ENCODE measurements at regions not wholly inside any gene's neighbourhood (a gene's known extent, or its start where the extent isn't known, plus 50 kb on each side); places are given as distances from the start of the nearest gene placed in this dataset.

- H3F3A ChIP-seq (ENCODE audit: insufficient read depth, low read length): no peaks in the 10 kb centered on the region
- no peaks in the 10 kb centered on the region for H3K9me2 ChIP-seq (ENCODE audit: low read depth, low read length)
- H3K36me3 ChIP-seq (ENCODE audit: insufficient read depth, low read length): no peaks in the 10 kb centered on the region
- no peak overlapping the region for H2AFZ ChIP-seq (ENCODE audit: low read length)
- no peaks in the 10 kb centered on the region for H4K20me1 ChIP-seq (ENCODE audit: insufficient read depth, low read length)
- TF ChIP-seq, protein P1, sequence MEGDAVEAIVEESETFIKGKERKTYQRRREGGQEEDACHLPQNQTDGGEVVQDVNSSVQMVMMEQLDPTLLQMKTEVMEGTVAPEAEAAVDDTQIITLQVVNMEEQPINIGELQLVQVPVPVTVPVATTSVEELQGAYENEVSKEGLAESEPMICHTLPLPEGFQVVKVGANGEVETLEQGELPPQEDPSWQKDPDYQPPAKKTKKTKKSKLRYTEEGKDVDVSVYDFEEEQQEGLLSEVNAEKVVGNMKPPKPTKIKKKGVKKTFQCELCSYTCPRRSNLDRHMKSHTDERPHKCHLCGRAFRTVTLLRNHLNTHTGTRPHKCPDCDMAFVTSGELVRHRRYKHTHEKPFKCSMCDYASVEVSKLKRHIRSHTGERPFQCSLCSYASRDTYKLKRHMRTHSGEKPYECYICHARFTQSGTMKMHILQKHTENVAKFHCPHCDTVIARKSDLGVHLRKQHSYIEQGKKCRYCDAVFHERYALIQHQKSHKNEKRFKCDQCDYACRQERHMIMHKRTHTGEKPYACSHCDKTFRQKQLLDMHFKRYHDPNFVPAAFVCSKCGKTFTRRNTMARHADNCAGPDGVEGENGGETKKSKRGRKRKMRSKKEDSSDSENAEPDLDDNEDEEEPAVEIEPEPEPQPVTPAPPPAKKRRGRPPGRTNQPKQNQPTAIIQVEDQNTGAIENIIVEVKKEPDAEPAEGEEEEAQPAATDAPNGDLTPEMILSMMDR (IDR thresholded peaks at IDR 0.05; ENCODE audit: low read length): no peak
- TF ChIP-seq EZH2 (IDR thresholded peaks at IDR 0.05; ENCODE audit: borderline replicate concordance, low read length): no peak
- no peak overlapping the region for H3K4me3 ChIP-seq (ENCODE audit: low read depth, low read length, poor library complexity, severe bottlenecking)
- H3K4me1 ChIP-seq (ENCODE audit: insufficient read depth, low read length, severe bottlenecking): no peaks in the 10 kb centered on the region
- no peak overlapping the region for H3K4me2 ChIP-seq (ENCODE audit: low read length)
- H3K9ac ChIP-seq (ENCODE audit: low read length): no peak overlapping the region
- no peaks in the 10 kb centered on the region for H3K9me3 ChIP-seq (ENCODE audit: low read length)
- H3K79me2 ChIP-seq (ENCODE audit: insufficient read depth, low read length): no peaks in the 10 kb centered on the region
- H3K27me3 ChIP-seq (ENCODE audit: insufficient read depth, low read length): no peaks in the 10 kb centered on the region; the same call in 1 of the 2 replicates
- H3K27ac ChIP-seq (ENCODE audit: low read depth, low read length, poor library complexity, severe bottlenecking): no peak overlapping the region
These were observed 293.2 kb upstream of the CLINT1 start for GRCh38 chr5:158152136-158152535.

DNA sequence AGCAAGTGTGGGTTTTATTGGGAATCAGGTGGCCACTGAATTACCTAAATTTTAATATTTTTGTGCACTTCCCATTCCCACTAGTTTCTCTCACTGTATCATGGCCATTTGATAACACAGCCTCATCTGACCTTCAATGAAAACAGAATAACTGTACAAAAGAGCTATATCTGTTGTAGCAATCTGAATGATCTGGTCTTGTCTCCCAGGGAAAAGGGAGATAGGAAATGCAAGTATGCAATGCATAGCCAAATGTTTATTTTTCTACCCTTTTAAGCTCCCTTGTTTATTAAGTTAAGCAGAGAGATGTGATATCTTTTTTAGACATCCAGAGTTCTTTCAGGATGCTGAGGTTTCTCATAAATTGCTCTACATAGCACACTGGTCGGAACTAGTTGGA, 288.3 kb upstream of the CLINT1 start:
- H3K4me1 ChIP-seq (ENCODE audit: insufficient read depth, low read length, severe bottlenecking): no peaks in the 10 kb centered on the region
- no peak overlapping the region for H3K4me2 ChIP-seq (ENCODE audit: low read length)
- no peaks in the 10 kb centered on the region for H4K20me1 ChIP-seq (ENCODE audit: insufficient read depth, low read length)
- H2AFZ ChIP-seq (ENCODE audit: low read length): no peak overlapping the region
- H3K9me2 ChIP-seq (ENCODE audit: low read depth, low read length): no peaks in the 10 kb centered on the region
- TF ChIP-seq EZH2 (IDR thresholded peaks at IDR 0.05; ENCODE audit: borderline replicate concordance, low read length): no peak
- TF ChIP-seq, protein P1 (IDR thresholded peaks at IDR 0.05; ENCODE audit: low read length): no peak
- no peaks in the 10 kb centered on the region for H3K36me3 ChIP-seq (ENCODE audit: insufficient read depth, low read length)
- no peak overlapping the region for H3K27ac ChIP-seq (ENCODE audit: low read depth, low read length, poor library complexity, severe bottlenecking)
- H3K79me2 ChIP-seq (ENCODE audit: insufficient read depth, low read length): no peaks in the 10 kb centered on the region
- no peak overlapping the region for H3K9ac ChIP-seq (ENCODE audit: low read length)
- H3K9me3 ChIP-seq (ENCODE audit: low read length): no peaks in the 10 kb centered on the region
- no peaks in the 10 kb centered on the region for H3K27me3 ChIP-seq (ENCODE audit: insufficient read depth, low read length)
- H3F3A ChIP-seq (ENCODE audit: insufficient read depth, low read length): no peaks in the 10 kb centered on the region
- H3K4me3 ChIP-seq (ENCODE audit: low read depth, low read length, poor library complexity, severe bottlenecking): no peak overlapping the region

DNA sequence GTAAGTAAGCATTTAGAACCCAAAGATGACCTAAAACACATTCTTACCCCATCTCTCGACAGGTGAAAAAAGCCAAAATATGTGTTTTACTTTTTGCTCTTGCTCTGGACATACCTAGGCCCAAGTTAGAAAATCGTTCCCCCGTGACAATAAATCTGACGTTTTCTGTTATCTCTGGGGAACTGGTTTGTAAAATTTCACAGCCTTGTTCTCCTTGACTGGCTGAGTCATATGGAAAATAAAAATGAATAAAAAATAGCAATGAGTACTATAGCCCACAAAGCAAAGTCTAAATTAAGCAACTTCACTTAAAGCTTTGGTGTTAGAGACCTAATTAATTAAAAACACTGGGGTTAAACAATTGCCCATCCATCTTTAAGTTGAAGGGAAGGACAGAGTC, 286.9 kb upstream of the CLINT1 start:
- Histone ChIP-seq H2AFZ (ENCODE audit: low read length) (no peak overlapping the region), H3K9ac (ENCODE audit: low read length) (no peak overlapping the region), H3K4me3 (ENCODE audit: low read depth, low read length, poor library complexity, severe bottlenecking) (no peak overlapping the region), H3K27me3 (ENCODE audit: insufficient read depth, low read length) (no peaks in the 10 kb centered on the region), H3K36me3 (ENCODE audit: insufficient read depth, low read length) (no peaks in the 10 kb centered on the region), H3F3A (ENCODE audit: insufficient read depth, low read length) (no peaks in the 10 kb centered on the region), H3K27ac (ENCODE audit: low read depth, low read length, poor library complexity, severe bottlenecking) (no peak overlapping the region), H3K9me2 (ENCODE audit: low read depth, low read length) (no peaks in the 10 kb centered on the region), H3K4me2 (ENCODE audit: low read length) (no peak overlapping the region), H3K4me1 (ENCODE audit: insufficient read depth, low read length, severe bottlenecking) (no peaks in the 10 kb centered on the region), H4K20me1 (ENCODE audit: insufficient read depth, low read length) (no peaks in the 10 kb centered on the region), H3K9me3 (ENCODE audit: low read length) (no peaks in the 10 kb centered on the region), H3K79me2 (ENCODE audit: insufficient read depth, low read length) (no peaks in the 10 kb centered on the region)
- TF ChIP-seq, protein P1 (IDR thresholded peaks at IDR 0.05; ENCODE audit: low read length): no peak
- TF ChIP-seq EZH2 (IDR thresholded peaks at IDR 0.05; ENCODE audit: borderline replicate concordance, low read length): no peak
